Kidney epithelial cell (primary cell): ENCODE measurements at regions not wholly inside any gene's neighbourhood (a gene's known extent, or its start where the extent isn't known, plus 50 kb on each side); places are given as distances from the start of the nearest gene placed in this dataset.

Experiments used
- DNase-seq: peaks from one replicate; pipeline ENCODE4 v3.0.0-alpha.2; 2010; ENCODE audit warnings: low read depth
- H3K27me3 ChIP-seq: 2 replicates; pipeline ENCODE4 v1.6.0; 2011; ENCODE audit warnings: low read length; ENCODE audit not compliant: control insufficient read depth, insufficient read depth
- H3K36me3 ChIP-seq: 2 replicates; pipeline ENCODE4 v1.5.1; 2011; ENCODE audit warnings: low read length; ENCODE audit not compliant: control insufficient read depth, insufficient read depth
- H3K4me3 ChIP-seq: 2 replicates; pipeline ENCODE4 v1.5.1; 2011; ENCODE audit warnings: low read depth, mild to moderate bottlenecking, control low read depth, low read length
- TF ChIP-seq, protein P1 (sequence below): IDR thresholded peaks from 2 replicates; pipeline ENCODE4 v1.5.1; 2011; ENCODE audit warnings: mild to moderate bottlenecking, moderate library complexity, low read length, control low read depth, inconsistent platforms; ENCODE audit not compliant: insufficient read depth, poor library complexity, severe bottlenecking

DNA sequence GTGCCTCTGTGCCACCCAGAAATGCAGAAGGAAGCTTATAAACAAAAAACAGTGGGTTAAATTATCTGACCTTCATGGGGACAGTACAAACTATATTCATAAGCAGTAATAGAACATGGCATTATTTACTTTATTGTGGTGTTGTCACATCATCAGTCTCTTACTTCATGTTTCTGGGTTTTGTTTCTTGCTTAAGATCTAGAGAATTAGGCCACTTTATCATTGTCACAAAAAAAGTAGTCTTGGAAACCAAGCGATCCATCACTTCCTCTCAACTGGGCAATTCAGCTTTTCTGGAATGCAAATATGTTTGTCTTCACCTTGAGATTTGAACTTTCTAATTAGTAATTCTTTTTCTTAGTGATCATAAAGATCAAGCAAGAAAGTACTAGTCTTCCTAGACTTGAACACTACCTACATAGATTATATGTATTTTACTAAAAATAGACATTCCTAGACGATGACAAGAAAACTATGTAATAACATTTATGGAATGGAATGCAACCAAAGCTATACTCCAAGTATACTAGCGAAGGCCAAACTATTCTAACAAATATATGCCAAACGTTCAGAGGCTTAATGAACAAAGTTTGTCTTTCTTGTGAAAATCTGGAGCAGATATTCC is 363.4 kb downstream of the DAD1 start:
- Histone ChIP-seq H3K4me3 (no peak overlapping the region), H3K36me3 (no peaks in the 10 kb centered on the region), H3K27me3 (no peaks in the 10 kb centered on the region)
- DNase-seq = no peak
- TF ChIP-seq, protein P1, sequence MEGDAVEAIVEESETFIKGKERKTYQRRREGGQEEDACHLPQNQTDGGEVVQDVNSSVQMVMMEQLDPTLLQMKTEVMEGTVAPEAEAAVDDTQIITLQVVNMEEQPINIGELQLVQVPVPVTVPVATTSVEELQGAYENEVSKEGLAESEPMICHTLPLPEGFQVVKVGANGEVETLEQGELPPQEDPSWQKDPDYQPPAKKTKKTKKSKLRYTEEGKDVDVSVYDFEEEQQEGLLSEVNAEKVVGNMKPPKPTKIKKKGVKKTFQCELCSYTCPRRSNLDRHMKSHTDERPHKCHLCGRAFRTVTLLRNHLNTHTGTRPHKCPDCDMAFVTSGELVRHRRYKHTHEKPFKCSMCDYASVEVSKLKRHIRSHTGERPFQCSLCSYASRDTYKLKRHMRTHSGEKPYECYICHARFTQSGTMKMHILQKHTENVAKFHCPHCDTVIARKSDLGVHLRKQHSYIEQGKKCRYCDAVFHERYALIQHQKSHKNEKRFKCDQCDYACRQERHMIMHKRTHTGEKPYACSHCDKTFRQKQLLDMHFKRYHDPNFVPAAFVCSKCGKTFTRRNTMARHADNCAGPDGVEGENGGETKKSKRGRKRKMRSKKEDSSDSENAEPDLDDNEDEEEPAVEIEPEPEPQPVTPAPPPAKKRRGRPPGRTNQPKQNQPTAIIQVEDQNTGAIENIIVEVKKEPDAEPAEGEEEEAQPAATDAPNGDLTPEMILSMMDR = no peak

DNA sequence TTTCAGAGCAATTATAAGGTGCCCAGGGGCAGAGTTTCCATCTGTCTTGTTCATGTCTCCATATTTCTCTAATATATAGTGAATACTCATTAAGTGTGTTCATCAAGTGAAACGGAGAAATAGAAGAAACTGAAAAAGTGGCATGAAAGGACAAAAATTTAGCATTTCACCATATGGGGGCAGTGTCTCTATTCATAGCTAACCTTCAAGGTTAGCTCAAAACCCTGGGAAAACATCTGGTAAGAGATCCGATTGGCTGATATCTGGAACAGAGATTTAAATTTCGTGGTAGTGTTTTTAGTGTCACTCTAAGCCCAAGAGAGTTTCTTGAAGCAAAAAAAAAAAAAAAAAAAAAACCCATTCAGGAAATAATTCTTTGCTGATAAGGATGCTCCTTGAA is 367.5 kb downstream of the DAD1 start:
- H3K27me3 ChIP-seq = no peaks in the 10 kb centered on the region
- H3K36me3 ChIP-seq = no peaks in the 10 kb centered on the region
- DNase-seq = no peak
- H3K4me3 ChIP-seq = no peak overlapping the region
- TF ChIP-seq, protein P1 = peak; percentile 34

GRCh38 chr14:22220427-22220826 is 368.6 kb downstream of the DAD1 start:
- Histone ChIP-seq H3K36me3 (no peaks in the 10 kb centered on the region), H3K4me3 (no peak overlapping the region), H3K27me3 (no peaks in the 10 kb centered on the region)
- TF ChIP-seq, protein P1 = peak; percentile 39
- no peak for DNase-seq

GRCh38 chr14:22218728-22219127 is 370.3 kb downstream of the DAD1 start:
- Histone ChIP-seq H3K27me3 (no peaks in the 10 kb centered on the region), H3K4me3 (no peak overlapping the region), H3K36me3 (no peaks in the 10 kb centered on the region)
- no peak for DNase-seq
- TF ChIP-seq, protein P1 = no peak

GRCh38 chr14:22213120-22213519 is 375.9 kb downstream of the DAD1 start:
- Histone ChIP-seq H3K36me3 (no peaks in the 10 kb centered on the region), H3K27me3 (no peaks in the 10 kb centered on the region), H3K4me3 (no peak overlapping the region)
- DNase-seq = no peak
- TF ChIP-seq, protein P1 = no peak

GRCh38 chr14:22210906-22211305 is 378.1 kb downstream of the DAD1 start:
- no peak overlapping the region for H3K4me3 ChIP-seq
- H3K27me3 ChIP-seq = no peaks in the 10 kb centered on the region
- no peak for DNase-seq
- no peaks in the 10 kb centered on the region for H3K36me3 ChIP-seq
- TF ChIP-seq, protein P1 = no peak
